Activated naive CD4-positive, alpha-beta T cell treated with anti-CD3 and anti-CD28 coated beads, Interleukin-2, amount 50 U/mL, for 72 hours (primary cell): ENCODE measurements at regions not wholly inside any gene's neighbourhood (a gene's known extent, or its start where the extent isn't known, plus 50 kb on each side); places are given as distances from the start of the nearest gene placed in this dataset.
"Not testable (repeated sequence)": the region's sequence is repeated elsewhere in the genome, so short reads cannot be mapped to it uniquely, and the experiment has no call there.

Source experiments
- ATAC-seq, 2 donors: fragments of 150-1000 bp; cut with Tn5 transposase; 2 replicates each; pipeline ENCODE4 v1.10.0; 2021; ENCODE audit warnings: mild to moderate bottlenecking in 2 of 2, moderate library complexity in 2 of 2
- DNase-seq, 2 donors: peaks; one replicate each; pipeline ENCODE4 v3.0.0; 2021 to 2022; ENCODE audit warnings: low spot score in 2 of 2
- H3K27ac Mint-ChIP-seq, 2 donors: one replicate each; pipeline ENCODE4 v1.8.0; 2022; ENCODE audit warnings: mild to moderate bottlenecking in 2 of 2, mixed read lengths in 2 of 2
- H3K36me3 Mint-ChIP-seq, 2 donors: one replicate each; pipeline ENCODE4 v1.8.0; 2022; ENCODE audit warnings: mixed read lengths in 2 of 2
- H3K9me3 Mint-ChIP-seq, 2 donors: one replicate each; pipeline ENCODE4 v1.8.0; 2022; ENCODE audit warnings: mixed read lengths in 2 of 2

DNA sequence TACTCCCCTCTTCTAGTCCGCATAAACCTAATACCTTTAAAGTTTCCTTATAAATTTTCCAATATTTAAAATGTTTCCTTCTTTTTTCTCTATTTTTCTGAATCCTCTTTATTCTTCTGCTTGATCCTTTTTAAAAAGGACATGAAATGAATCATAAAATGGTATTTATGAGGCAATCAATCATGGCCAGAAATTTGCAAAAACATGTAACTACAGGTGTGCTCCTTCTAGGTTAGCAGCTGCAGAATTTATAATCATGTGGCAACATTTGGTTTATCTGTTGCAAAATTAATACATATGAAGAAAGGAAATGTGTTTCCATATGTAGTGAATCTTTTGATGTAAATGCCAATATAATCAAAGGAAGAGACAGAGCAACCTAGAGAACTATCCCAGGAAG, 1008.5 kb downstream of the ANKRD7 start:
- H3K36me3 Mint-ChIP-seq: no peaks in the 10 kb centered on the region
- H3K27ac Mint-ChIP-seq: no peak overlapping the region
- H3K9me3 Mint-ChIP-seq: peaks cover 5 to 8% of the 10 kb centered on the region in 2 donors
- no peak for ATAC-seq
- DNase-seq: no peak

GRCh38 chr7:119252962-119253361, 1020.0 kb upstream of the KCND2 start:
- ATAC-seq: no peak
- no peak for DNase-seq
- Mint-ChIP-seq H3K27ac (no peak overlapping the region), H3K9me3 (peaks cover 0 to 4% of the 10 kb centered on the region in 2 donors), H3K36me3 (no peaks in the 10 kb centered on the region)

DNA sequence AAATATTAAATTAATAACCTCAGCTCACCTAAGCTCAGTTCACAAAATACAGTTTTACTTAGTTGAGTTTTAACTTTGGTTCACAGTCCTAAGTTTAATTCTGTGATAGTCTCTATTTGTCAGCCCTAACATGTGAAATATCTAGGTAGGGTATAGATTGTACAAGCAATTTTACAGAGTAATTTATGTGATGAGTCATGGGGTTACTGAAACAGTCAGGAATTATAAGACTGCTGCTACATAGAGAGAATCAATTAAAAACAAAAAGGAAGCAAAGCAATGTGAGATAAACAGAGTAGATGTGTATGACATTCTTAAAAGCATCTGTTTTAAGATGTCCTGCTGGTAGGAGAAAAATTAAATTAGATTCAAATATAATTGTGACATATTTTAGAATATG, 1018.2 kb upstream of the KCND2 start:
- Mint-ChIP-seq H3K36me3 (no peaks in the 10 kb centered on the region), H3K9me3 (peaks cover 0 to 4% of the 10 kb centered on the region in 2 donors), H3K27ac (no peak overlapping the region)
- DNase-seq: no peak
- no peak for ATAC-seq

DNA sequence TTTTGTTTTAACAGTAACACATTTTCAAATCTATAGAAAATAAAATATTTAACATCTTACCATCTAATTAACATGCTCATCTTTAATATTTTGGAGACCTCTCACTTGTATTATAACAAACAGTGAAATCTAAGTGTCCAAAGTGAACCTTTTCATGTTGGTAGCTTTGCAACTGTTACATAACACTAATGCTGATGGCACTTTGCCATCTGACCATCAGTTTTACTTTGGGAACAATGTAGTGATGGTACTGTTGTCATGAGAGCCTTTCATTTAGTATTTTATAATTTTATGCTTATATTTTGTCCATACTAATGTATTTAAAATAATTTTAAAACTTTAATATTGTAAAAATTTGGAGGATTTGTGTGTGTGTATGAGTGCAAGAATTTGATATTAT, 1017.0 kb upstream of the KCND2 start:
- no peaks in the 10 kb centered on the region for H3K36me3 Mint-ChIP-seq
- no peak overlapping the region for H3K27ac Mint-ChIP-seq
- peaks cover 0 to 4% of the 10 kb centered on the region in 2 donors for H3K9me3 Mint-ChIP-seq
- DNase-seq (no peak), ATAC-seq (no peak)

DNA sequence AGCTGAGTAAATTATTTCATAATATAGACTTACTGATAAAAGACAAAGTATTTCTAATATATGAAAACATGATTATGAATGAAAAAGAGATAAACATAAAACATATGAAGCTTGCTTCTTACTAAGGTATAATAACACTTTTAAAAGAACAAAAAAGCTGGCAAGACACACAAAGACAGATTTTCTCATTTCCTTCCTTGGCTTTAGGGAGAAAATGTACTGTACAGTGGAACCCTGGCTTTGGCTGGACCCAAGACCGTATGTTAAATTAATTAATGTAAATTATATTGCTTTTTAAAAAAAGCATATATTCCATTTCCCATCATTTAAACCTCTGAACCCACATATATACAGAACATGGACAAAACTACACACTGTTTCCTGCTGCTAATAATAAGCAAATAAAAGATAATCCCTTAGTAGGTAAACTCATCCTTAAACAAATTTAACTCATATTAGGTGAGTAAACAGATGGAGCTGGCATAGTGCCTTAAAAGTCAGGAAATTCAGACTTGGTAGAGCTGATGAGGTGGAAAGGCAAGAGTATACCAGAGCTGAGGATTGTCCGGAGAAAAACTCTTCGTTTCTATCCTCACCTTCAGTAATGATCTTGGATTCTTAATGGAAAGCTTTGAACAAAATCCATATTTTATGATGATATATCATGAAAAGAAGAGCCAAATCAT, 1016.4 kb upstream of the KCND2 start:
- no peak for ATAC-seq
- H3K9me3 Mint-ChIP-seq: peaks cover 0 to 4% of the 10 kb centered on the region in 2 donors
- no peaks in the 10 kb centered on the region for H3K36me3 Mint-ChIP-seq
- H3K27ac Mint-ChIP-seq: no peak overlapping the region
- no peak for DNase-seq

GRCh38 chr7:119266790-119267189, 1006.2 kb upstream of the KCND2 start:
- not testable (repeated sequence) for DNase-seq, H3K36me3 Mint-ChIP-seq, H3K27ac Mint-ChIP-seq, ATAC-seq
- H3K9me3 Mint-ChIP-seq: peaks cover 10% of the 10 kb centered on the region in 2 donors

DNA sequence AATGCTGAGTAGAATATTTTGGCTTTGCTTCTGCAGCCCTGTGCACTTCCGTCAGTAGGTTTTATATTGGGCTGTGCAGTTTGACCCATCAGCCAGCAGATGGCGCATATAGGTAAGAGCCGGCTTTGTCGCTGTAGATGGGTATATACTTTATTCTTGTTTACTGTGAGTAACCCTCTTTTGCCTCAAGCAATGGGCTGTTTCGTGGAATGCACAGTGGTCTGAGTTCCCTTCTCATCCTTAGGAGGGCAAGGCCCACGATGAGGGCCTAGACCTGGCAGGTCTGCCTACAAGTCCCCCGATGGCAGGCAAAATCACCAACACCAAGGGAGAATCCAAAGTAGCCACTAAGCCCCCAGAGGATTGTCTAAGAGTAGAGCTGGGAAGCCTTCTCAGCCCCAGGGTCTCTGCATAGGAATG, 1002.9 kb upstream of the KCND2 start:
- peak; percentile 18 to 41 for DNase-seq
- peaks cover 0 to 5% of the 10 kb centered on the region in 2 donors for H3K36me3 Mint-ChIP-seq
- no peak overlapping the region for H3K27ac Mint-ChIP-seq
- peaks cover 10 to 23% of the 10 kb centered on the region in 2 donors for H3K9me3 Mint-ChIP-seq
- peak in 1 of 2 donors; percentile 53 for ATAC-seq

- no peak overlapping the region for H3K27ac Mint-ChIP-seq
These were observed 1002.3 kb upstream of the KCND2 start for GRCh38 chr7:119270644-119271043.

GRCh38 chr7:119271147-119271779, 1001.7 kb upstream of the KCND2 start:
- DNase-seq (no peak), ATAC-seq (no peak)
- Mint-ChIP-seq H3K9me3 (peaks cover 10 to 27% of the 10 kb centered on the region in 2 donors), H3K36me3 (no peaks in the 10 kb centered on the region), H3K27ac (no peak overlapping the region)

More at GRCh38 chr7:119270644-119271043, 1002.3 kb upstream of the KCND2 start:
- no peak for DNase-seq
- H3K36me3 Mint-ChIP-seq: peaks cover 0 to 5% of the 10 kb centered on the region in 2 donors
- no peak for ATAC-seq
- peaks cover 10 to 23% of the 10 kb centered on the region in 2 donors for H3K9me3 Mint-ChIP-seq

DNA sequence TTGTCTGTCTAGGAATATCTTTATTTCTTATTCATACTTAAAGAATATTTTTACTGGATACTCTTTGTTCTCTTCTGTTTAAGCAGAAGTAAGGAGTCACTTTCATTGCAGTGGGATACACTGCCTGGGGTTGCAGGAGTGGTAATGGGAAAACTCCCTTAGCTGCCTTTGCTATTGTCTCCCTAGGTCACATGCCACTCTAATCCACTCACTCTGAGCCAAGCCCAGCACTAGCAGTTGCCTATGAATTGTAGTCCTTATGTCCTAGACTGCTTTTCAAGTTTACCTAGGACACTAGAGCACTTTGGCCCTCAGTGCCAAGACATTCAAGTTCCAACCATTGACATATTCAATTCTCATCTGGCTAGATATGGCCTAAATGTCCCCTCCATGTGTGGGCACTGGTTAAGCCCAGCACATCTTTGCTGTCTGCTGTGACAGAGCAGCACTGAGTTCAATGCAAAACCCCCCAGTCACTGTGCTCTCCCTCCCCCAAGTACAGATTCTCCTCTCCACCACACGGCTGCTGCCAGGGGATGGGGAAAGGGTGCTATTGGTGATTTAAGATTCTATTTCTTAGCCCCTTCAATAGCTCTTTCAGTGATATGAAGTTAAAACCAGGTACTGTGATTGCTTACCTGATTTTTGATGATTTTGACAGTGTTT, 991.7 kb upstream of the KCND2 start:
- Mint-ChIP-seq H3K9me3 (peaks cover 11 to 16% of the 10 kb centered on the region in 2 donors), H3K36me3 (no peaks in the 10 kb centered on the region), H3K27ac (no peak overlapping the region)
- DNase-seq (no peak), ATAC-seq (no peak)

- no peak for DNase-seq
- ATAC-seq: no peak
- H3K36me3 Mint-ChIP-seq: no peaks in the 10 kb centered on the region
- H3K9me3 Mint-ChIP-seq: peaks cover 4 to 6% of the 10 kb centered on the region in 2 donors
- H3K27ac Mint-ChIP-seq: no peak overlapping the region
These were observed 989.6 kb upstream of the KCND2 start for GRCh38 chr7:119283353-119283752.

DNA sequence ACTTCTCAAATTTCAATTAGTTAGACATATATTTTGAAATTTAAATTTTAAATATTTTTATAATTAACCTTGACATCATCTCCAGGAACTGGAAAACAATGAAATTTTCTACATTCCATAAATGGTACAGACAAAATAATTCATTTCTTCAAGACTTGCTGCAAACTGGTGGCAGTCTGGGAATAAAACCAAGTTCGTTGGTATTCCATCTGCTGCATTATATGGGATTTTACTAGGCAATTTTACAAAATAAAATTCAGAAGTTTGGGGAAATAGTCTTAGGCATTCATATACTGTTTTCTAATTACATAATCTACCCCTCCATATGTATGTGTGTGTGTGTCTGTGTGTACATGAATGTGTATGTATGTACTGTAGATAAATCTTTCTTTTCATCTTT, 984.6 kb upstream of the KCND2 start:
- no peak for ATAC-seq
- no peak overlapping the region for H3K27ac Mint-ChIP-seq
- no peaks in the 10 kb centered on the region for H3K36me3 Mint-ChIP-seq
- no peak for DNase-seq
- H3K9me3 Mint-ChIP-seq: no peaks in the 10 kb centered on the region

DNA sequence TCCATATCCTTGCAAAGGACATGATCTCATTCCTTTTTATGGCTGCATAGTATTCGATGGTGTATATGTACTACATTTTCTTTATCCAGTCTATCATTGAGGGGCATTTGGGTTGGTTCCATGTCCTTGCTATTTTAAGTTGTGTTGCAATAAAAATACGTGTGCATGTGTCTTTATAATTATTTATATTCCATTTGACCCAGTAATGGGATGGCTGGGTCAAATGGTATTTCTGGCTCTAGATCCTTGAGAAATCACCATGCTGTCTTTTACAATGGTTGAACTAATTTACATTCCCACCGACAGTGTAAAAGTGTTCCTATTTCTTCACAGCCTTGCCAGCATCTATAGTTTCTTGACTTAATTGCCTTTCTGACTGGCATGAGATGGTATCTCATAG, 972.6 kb upstream of the KCND2 start:
- H3K36me3 Mint-ChIP-seq, H3K27ac Mint-ChIP-seq, ATAC-seq, DNase-seq: not testable (repeated sequence)
- H3K9me3 Mint-ChIP-seq: peaks cover 9 to 18% of the 10 kb centered on the region in 2 donors

DNA sequence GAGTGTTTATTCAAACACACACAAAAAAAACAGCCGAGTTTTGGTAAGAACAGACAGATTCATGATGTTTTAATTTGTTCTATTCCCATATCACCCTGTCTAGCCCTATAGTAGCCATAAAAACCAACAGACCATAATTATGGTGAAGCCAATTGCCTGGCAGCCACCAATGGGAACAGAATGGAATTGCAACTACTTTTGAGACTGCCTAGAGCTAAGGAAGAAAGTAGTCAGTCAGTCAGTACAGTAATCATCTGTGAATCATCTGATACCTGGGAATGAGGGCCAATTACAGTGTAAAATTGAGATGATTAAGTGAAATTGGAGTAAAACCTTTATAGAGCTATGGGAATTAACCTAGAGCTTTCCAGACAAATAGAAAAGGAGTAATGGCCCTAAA, 952.7 kb upstream of the KCND2 start:
- DNase-seq (no peak), ATAC-seq (no peak)
- Mint-ChIP-seq H3K36me3 (peaks cover 0 to 7% of the 10 kb centered on the region in 2 donors), H3K27ac (no peak overlapping the region), H3K9me3 (peaks cover 0 to 15% of the 10 kb centered on the region in 2 donors)

DNA sequence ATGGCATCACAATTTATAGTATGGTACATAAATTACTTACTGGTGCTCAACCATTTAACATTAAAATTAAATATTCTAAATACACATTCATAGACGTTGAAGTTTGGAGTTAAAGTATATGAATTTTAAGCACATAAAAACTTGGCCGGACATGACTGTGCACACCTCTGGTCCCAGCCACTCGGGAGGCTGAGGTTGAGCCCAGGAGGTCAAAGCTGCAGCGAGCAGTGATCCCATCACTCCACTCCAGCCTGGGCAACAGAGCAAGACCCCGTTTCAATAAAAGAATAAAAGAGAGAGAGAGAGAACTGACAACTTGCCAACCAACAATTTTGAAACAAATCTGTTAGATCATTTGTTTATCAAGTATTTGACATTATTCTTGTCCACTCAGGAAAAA, 943.3 kb upstream of the KCND2 start:
- Mint-ChIP-seq H3K9me3 (peaks cover 10 to 17% of the 10 kb centered on the region in 2 donors), H3K36me3 (no peaks in the 10 kb centered on the region), H3K27ac (no peak overlapping the region)
- DNase-seq (no peak), ATAC-seq (no peak)

DNA sequence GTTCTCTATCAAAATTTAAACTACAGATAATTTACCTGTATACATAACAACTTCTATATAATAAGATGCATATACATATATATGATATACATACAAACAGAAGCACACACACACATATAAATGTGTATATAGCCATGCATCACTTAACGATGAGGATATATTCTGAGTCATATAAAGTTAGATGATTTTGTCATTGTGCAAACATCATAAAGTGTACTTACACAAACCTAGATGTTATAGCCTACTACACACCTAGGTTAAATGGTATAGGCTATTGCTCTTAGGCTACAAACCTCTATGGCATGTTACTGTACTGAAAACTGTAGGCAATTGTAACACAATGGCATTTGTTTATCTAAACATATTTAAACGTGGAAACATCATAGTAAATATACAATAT, 937.6 kb upstream of the KCND2 start:
- Mint-ChIP-seq H3K36me3 (no peaks in the 10 kb centered on the region), H3K9me3 (peaks cover 3 to 21% of the 10 kb centered on the region in 2 donors), H3K27ac (no peak overlapping the region)
- DNase-seq (no peak), ATAC-seq (no peak)

GRCh38 chr7:119341822-119342221, 931.2 kb upstream of the KCND2 start:
- no peak for ATAC-seq
- no peak for DNase-seq
- no peaks in the 10 kb centered on the region for H3K36me3 Mint-ChIP-seq
- H3K27ac Mint-ChIP-seq: no peak overlapping the region
- peaks cover under 1 to 10% of the 10 kb centered on the region in 2 donors for H3K9me3 Mint-ChIP-seq
